Mesendoderm (in vitro differentiated cells): ENCODE measurements at regions not wholly inside any gene's neighbourhood (a gene's known extent, or its start where the extent isn't known, plus 50 kb on each side); places are given as distances from the start of the nearest gene placed in this dataset.

Experiments used
- DNase-seq: peaks from one replicate; pipeline ENCODE4 v3.0.0; 2013
- H2AK5ac ChIP-seq: 2 replicates; pipeline ENCODE4 v1.6.1; 2013; ENCODE audit warnings: low read length, inconsistent platforms
- H2BK120ac ChIP-seq: 2 replicates; pipeline ENCODE4 v1.6.1; 2013; ENCODE audit warnings: low read depth, mild to moderate bottlenecking, low read length, moderate library complexity, mixed read lengths
- H2BK15ac ChIP-seq: replicated peaks from 2 replicates; pipeline ENCODE4 v1.6.1; 2013; ENCODE audit warnings: low read depth, mild to moderate bottlenecking, moderate library complexity
- H2BK5ac ChIP-seq: 2 replicates; pipeline ENCODE4 v1.6.1; 2013; ENCODE audit warnings: low read length, inconsistent platforms
- H3K18ac ChIP-seq: 2 replicates; pipeline ENCODE4 v1.6.1; 2013; ENCODE audit warnings: mild to moderate bottlenecking, low read length, mixed read lengths
- H3K23ac ChIP-seq: one replicate; pipeline ENCODE4 v1.6.1; 2013; ENCODE audit warnings: low read length
- H3K27ac ChIP-seq: 2 replicates; pipeline ENCODE4 v1.5.1; 2013; ENCODE audit warnings: low read depth, mild to moderate bottlenecking, inconsistent platforms, low read length, moderate library complexity
- H3K27me3 ChIP-seq: 2 replicates; pipeline ENCODE4 v1.6.1; 2013; ENCODE audit warnings: low read length, control low read depth, mild to moderate bottlenecking, inconsistent platforms; ENCODE audit not compliant: insufficient read depth, poor library complexity
- H3K36me3 ChIP-seq: 2 replicates; pipeline ENCODE4 v1.6.1; 2013; ENCODE audit warnings: low read length, inconsistent platforms; ENCODE audit not compliant: control insufficient read depth, insufficient read depth
- H3K4ac ChIP-seq: one replicate; pipeline ENCODE4 v1.6.1; 2013; ENCODE audit warnings: low read depth, mild to moderate bottlenecking, low read length, moderate library complexity
- H3K4me1 ChIP-seq: 2 replicates; pipeline ENCODE4 v1.6.1; 2013; ENCODE audit warnings: low read depth, low read length, inconsistent platforms; ENCODE audit not compliant: control insufficient read depth
- H3K4me2 ChIP-seq: 2 replicates; pipeline ENCODE4 v1.6.1; 2013; ENCODE audit warnings: low read length
- H3K4me3 ChIP-seq: 2 replicates; pipeline ENCODE4 v1.5.1; 2013; ENCODE audit warnings: mild to moderate bottlenecking, low read length
- H3K56ac ChIP-seq: one replicate; pipeline ENCODE4 v1.6.1; 2013; ENCODE audit warnings: low read length
- H3K79me1 ChIP-seq: 2 replicates; pipeline ENCODE4 v1.6.1; 2013; ENCODE audit warnings: low read length, inconsistent platforms
- H3K79me2 ChIP-seq: 2 replicates; pipeline ENCODE4 v1.6.1; 2013; ENCODE audit warnings: mild to moderate bottlenecking, low read length; ENCODE audit not compliant: control insufficient read depth, insufficient read depth
- H3K9ac ChIP-seq: 2 replicates; pipeline ENCODE4 v1.6.1; 2013; ENCODE audit warnings: low read length, inconsistent platforms
- H4K5ac ChIP-seq: one replicate; pipeline ENCODE4 v1.6.1; 2013; ENCODE audit warnings: low read length
- H4K8ac ChIP-seq: one replicate; pipeline ENCODE4 v1.6.1; 2013; ENCODE audit warnings: low read depth, mild to moderate bottlenecking, control low read depth, low read length, moderate library complexity
- WGBS: extraction: QIAGEN DNeasy Blood & Tissue Kit; methylation state at CpG from one replicate; pipeline ENCODE4 v1.1.7; 2013; ENCODE audit warnings: low lambda C conversion rate, missing lambda C conversion rate; ENCODE audit not compliant: insufficient coverage; ENCODE audit errors: extremely low coverage; 5-methylcytosine and 5-hydroxymethylcytosine counted together

DNA sequence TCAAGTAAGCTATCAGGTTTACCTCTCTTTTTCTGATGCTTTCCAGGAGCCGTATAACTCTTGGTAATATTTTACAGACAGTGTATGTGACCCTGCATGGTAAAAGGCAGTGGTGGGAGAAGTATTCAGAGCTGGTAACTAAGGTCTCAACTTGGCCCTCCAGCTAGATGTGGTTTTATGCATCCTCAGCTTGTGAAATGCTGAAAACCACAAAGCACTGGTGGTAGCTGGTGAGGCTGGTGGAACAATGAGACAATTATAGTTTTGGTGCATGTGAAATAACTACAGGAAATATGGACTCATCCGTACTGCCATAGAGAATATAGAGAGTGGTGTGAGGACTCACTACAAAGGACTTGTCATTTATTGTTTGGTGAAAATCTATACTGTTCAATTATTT is 383.0 kb upstream of the PCDH15 start:
- no peaks in the 10 kb centered on the region for H3K27me3 ChIP-seq
- H3K79me1 ChIP-seq = no peaks in the 10 kb centered on the region
- no peak for DNase-seq
- H4K5ac ChIP-seq = no peak overlapping the region
- no peak overlapping the region for H3K27ac ChIP-seq
- no peaks in the 10 kb centered on the region for H3K4me1 ChIP-seq
- H3K4me2 ChIP-seq = no peak overlapping the region
- H3K9ac ChIP-seq = no peak overlapping the region
- H2AK5ac ChIP-seq = no peak overlapping the region
- no peak overlapping the region for H3K56ac ChIP-seq
- WGBS = no CpG with 5 or more reads among the region's 2 CpGs
- H3K18ac ChIP-seq = no peak overlapping the region
- H2BK120ac ChIP-seq = no peak overlapping the region
- H4K8ac ChIP-seq = no peak overlapping the region
- H3K79me2 ChIP-seq = no peaks in the 10 kb centered on the region
- H3K4me3 ChIP-seq = no peak overlapping the region
- no peak overlapping the region for H2BK15ac ChIP-seq
- no peaks in the 10 kb centered on the region for H3K36me3 ChIP-seq
- H3K4ac ChIP-seq = no peak overlapping the region
- no peak overlapping the region for H2BK5ac ChIP-seq
- no peak overlapping the region for H3K23ac ChIP-seq

DNA sequence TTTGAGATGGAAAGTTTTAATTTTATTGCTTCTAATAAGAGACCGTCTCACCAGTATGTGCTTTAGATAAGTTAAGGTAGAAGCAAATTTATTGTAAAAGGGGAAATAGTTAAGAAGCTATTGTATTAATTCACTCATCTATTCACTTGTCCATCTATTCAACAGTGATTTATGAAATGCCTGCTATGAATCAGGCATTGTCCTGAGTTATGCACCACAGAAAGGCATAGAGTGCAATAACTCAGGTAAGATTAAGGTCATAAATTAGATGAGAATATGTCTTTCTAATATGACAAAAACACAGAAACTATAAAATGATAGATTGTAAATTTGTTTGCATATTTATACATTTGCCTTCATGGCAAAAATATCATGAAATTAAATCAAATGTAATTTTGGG is 379.3 kb upstream of the PCDH15 start:
- Histone ChIP-seq H4K5ac (no peak overlapping the region), H3K18ac (no peak overlapping the region), H4K8ac (no peak overlapping the region), H2BK120ac (no peak overlapping the region), H3K23ac (no peak overlapping the region), H3K79me2 (no peaks in the 10 kb centered on the region), H3K4me2 (no peak overlapping the region), H2BK5ac (no peak overlapping the region), H3K4ac (no peak overlapping the region), H3K4me3 (no peak overlapping the region), H3K27ac (no peak overlapping the region), H3K4me1 (no peaks in the 10 kb centered on the region), H3K36me3 (no peaks in the 10 kb centered on the region), H3K9ac (no peak overlapping the region), H3K56ac (no peak overlapping the region), H3K27me3 (no peaks in the 10 kb centered on the region), H2BK15ac (no peak overlapping the region), H3K79me1 (no peaks in the 10 kb centered on the region), H2AK5ac (no peak overlapping the region)
- no CpG with 5 or more reads among the region's 1 CpG for WGBS
- DNase-seq = no peak

DNA sequence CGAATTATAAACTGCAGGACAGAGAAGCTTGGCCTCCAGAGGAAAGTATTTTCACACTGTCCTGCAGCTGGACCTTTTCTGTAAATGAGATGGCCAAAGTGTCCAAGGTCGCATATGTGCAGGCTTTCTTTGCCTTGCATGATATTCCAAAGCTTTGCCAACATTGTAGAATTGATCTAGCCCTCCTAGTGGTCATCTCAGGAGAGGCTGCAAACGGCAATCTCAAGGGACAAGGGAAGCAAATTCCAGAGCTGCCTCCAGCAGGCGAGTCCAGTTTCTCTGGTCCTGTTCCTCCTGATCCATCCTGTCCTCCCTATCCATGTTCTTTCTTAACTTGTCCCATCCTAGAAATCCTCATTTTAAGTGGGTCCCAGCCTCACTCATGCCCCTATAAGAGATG is 373.4 kb upstream of the PCDH15 start:
- no peak overlapping the region for H2AK5ac ChIP-seq
- no peak overlapping the region for H3K4me2 ChIP-seq
- H3K9ac ChIP-seq = no peak overlapping the region
- H2BK5ac ChIP-seq = no peak overlapping the region
- no peak overlapping the region for H4K8ac ChIP-seq
- DNase-seq = peak; percentile 46
- no peak overlapping the region for H2BK120ac ChIP-seq
- no peaks in the 10 kb centered on the region for H3K79me2 ChIP-seq
- H3K56ac ChIP-seq = no peak overlapping the region
- no peak overlapping the region for H3K27ac ChIP-seq
- no peaks in the 10 kb centered on the region for H3K36me3 ChIP-seq
- H3K4me1 ChIP-seq = no peaks in the 10 kb centered on the region
- H3K18ac ChIP-seq = no peak overlapping the region
- no peaks in the 10 kb centered on the region for H3K27me3 ChIP-seq
- H2BK15ac ChIP-seq = no peak overlapping the region
- no peak overlapping the region for H3K4ac ChIP-seq
- no peak overlapping the region for H4K5ac ChIP-seq
- no peaks in the 10 kb centered on the region for H3K79me1 ChIP-seq
- H3K4me3 ChIP-seq = no peak overlapping the region
- H3K23ac ChIP-seq = no peak overlapping the region
- no CpG with 5 or more reads among the region's 4 CpGs for WGBS

DNA sequence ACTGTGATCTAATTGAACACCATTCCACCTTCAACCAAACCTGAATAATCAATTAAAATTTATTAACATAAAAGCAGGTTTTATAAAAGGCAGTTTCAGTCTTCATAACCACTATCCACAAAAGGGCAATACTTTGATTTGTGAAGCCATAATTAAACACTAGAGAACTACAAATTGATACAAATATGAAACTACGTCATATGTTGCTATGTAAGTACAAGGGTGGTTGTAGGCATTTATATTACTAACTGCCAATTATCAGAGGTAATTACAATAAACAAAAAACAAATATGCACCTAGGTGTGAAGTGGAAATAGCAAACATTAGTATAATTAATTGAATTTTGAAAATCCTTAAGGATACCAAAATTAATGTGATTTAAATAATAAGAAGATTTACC is 368.5 kb upstream of the PCDH15 start:
- no peak for DNase-seq
- Histone ChIP-seq H3K36me3 (no peaks in the 10 kb centered on the region), H2AK5ac (no peak overlapping the region), H3K56ac (no peak overlapping the region), H3K9ac (no peak overlapping the region), H3K79me2 (no peaks in the 10 kb centered on the region), H3K4me3 (no peak overlapping the region), H3K27ac (no peak overlapping the region), H2BK5ac (no peak overlapping the region), H4K5ac (no peak overlapping the region), H3K4me2 (no peak overlapping the region), H3K4ac (no peak overlapping the region), H3K27me3 (no peaks in the 10 kb centered on the region), H3K79me1 (no peaks in the 10 kb centered on the region), H4K8ac (no peak overlapping the region), H3K18ac (no peak overlapping the region), H2BK15ac (no peak overlapping the region), H3K23ac (no peak overlapping the region), H2BK120ac (no peak overlapping the region), H3K4me1 (no peaks in the 10 kb centered on the region)
- no CpG with 5 or more reads among the region's 1 CpG for WGBS

DNA sequence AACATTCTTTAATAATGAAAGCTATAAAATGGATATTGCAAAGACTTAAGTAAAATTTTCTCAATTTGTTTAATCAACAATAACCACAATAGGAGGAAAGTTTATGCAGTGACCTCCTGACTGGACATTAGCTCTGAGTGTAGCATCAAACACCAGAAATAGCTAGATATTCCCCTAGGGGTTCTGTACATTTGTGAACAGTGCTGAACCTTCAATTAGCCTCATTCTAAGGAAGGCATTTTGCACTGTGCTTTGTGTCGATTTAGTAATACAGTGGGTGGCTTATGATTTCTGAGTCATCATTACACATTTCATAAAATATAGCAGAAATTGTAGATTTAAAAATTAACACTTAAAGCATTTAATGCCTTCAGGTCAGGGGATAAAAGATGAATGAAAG is 367.3 kb upstream of the PCDH15 start:
- Histone ChIP-seq H3K23ac (no peak overlapping the region), H3K56ac (no peak overlapping the region), H3K4me2 (no peak overlapping the region), H3K18ac (no peak overlapping the region), H2BK15ac (no peak overlapping the region), H3K79me2 (no peaks in the 10 kb centered on the region), H3K9ac (no peak overlapping the region), H3K27ac (no peak overlapping the region), H3K4me3 (no peak overlapping the region), H2BK5ac (no peak overlapping the region), H4K8ac (no peak overlapping the region), H2AK5ac (no peak overlapping the region), H4K5ac (no peak overlapping the region), H3K79me1 (no peaks in the 10 kb centered on the region), H3K27me3 (no peaks in the 10 kb centered on the region), H2BK120ac (no peak overlapping the region), H3K4me1 (no peaks in the 10 kb centered on the region), H3K36me3 (no peaks in the 10 kb centered on the region), H3K4ac (no peak overlapping the region)
- no peak for DNase-seq
- no CpG with 5 or more reads among the region's 1 CpG for WGBS

DNA sequence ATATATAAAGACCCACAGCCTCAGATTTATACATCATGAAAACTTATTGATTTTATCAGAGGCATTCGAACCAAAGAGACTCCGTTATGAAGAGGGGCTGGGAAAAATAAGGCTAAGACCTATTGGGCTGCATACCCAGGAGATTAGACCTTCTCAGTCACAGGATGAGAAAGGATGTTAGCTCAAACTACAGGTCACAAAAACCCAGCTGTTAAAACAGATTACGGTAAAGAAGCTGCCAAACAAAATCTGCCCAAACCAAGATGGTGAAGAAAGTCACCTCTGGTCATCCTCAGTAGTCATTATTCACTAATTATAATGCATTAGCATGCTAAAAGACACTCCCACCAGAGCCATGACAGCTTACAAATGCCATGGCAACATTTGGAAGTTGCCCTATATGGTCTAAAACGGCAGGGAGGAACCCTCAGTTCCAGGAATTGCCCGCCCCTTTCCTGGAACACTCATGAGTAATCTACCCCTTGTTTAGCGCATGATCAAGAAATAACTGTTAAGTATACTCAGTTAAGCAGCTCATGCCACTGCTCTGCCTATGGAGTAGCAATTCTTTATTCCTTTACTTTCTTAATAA is 362.5 kb upstream of the PCDH15 start:
- H2AK5ac ChIP-seq = no peak overlapping the region
- no peak overlapping the region for H3K56ac ChIP-seq
- no peak overlapping the region for H4K8ac ChIP-seq
- no peaks in the 10 kb centered on the region for H3K36me3 ChIP-seq
- H3K4ac ChIP-seq = no peak overlapping the region
- no peaks in the 10 kb centered on the region for H3K27me3 ChIP-seq
- no peak overlapping the region for H3K9ac ChIP-seq
- H2BK15ac ChIP-seq = no peak overlapping the region
- H3K79me1 ChIP-seq = no peaks in the 10 kb centered on the region
- H3K4me2 ChIP-seq = no peak overlapping the region
- WGBS = no CpG with 5 or more reads among the region's 6 CpGs
- no peak for DNase-seq
- H3K18ac ChIP-seq = no peak overlapping the region
- H4K5ac ChIP-seq = no peak overlapping the region
- H3K79me2 ChIP-seq = no peaks in the 10 kb centered on the region
- H3K4me3 ChIP-seq = no peak overlapping the region
- H2BK120ac ChIP-seq = no peak overlapping the region
- no peak overlapping the region for H2BK5ac ChIP-seq
- no peak overlapping the region for H3K27ac ChIP-seq
- no peaks in the 10 kb centered on the region for H3K4me1 ChIP-seq
- H3K23ac ChIP-seq = no peak overlapping the region
